Activated CD4-positive, alpha-beta T cell treated with anti-CD3 and anti-CD28 coated beads, Interleukin-2, amount 50 U/mL, for 4 hours (primary cell): ENCODE measurements at regions not wholly inside any gene's neighbourhood (a gene's known extent, or its start where the extent isn't known, plus 50 kb on each side); places are given as distances from the start of the nearest gene placed in this dataset.
"Not testable (repeated sequence)": the region's sequence is repeated elsewhere in the genome, so short reads cannot be mapped to it uniquely, and the experiment has no call there.

Source experiments
- DNase-seq, 2 experiments: peaks; one replicate each; pipeline ENCODE4 v3.0.0-alpha.2; 2020

- no peak for DNase-seq
These were observed 1097.3 kb upstream of the EPHA6 start for GRCh38 chr3:95717048-95717447.

GRCh38 chr3:95718168-95718567 is 1096.2 kb upstream of the EPHA6 start:
- no peak for DNase-seq

GRCh38 chr3:95719481-95719880 is 1094.9 kb upstream of the EPHA6 start:
- no peak for DNase-seq

- no peak for DNase-seq
These were observed 1092.5 kb upstream of the EPHA6 start for GRCh38 chr3:95721938-95722337.

- no peak for DNase-seq
These were observed 1088.6 kb upstream of the EPHA6 start for GRCh38 chr3:95725770-95726169.

GRCh38 chr3:95731753-95732152 is 1082.6 kb upstream of the EPHA6 start:
- no peak for DNase-seq

GRCh38 chr3:95733336-95733735 is 1081.1 kb upstream of the EPHA6 start:
- DNase-seq = no peak

- DNase-seq = no peak
These were observed 1076.3 kb upstream of the EPHA6 start for GRCh38 chr3:95738045-95738444.

GRCh38 chr3:95744896-95745295 is 1069.5 kb upstream of the EPHA6 start:
- DNase-seq = not testable (repeated sequence)

GRCh38 chr3:95750097-95750496 is 1064.3 kb upstream of the EPHA6 start:
- no peak for DNase-seq

GRCh38 chr3:95751509-95751908 is 1062.9 kb upstream of the EPHA6 start:
- no peak for DNase-seq

GRCh38 chr3:95752199-95752598 is 1062.2 kb upstream of the EPHA6 start:
- no peak for DNase-seq

- no peak for DNase-seq
These were observed 1055.7 kb upstream of the EPHA6 start for GRCh38 chr3:95758707-95759106.

GRCh38 chr3:95759614-95760301 is 1054.6 kb upstream of the EPHA6 start:
- no peak for DNase-seq

- no peak for DNase-seq
These were observed 1038.8 kb upstream of the EPHA6 start for GRCh38 chr3:95775486-95776094.

GRCh38 chr3:95781598-95781997 is 1032.8 kb upstream of the EPHA6 start:
- DNase-seq = no peak

- DNase-seq = no peak
These were observed 1025.3 kb upstream of the EPHA6 start for GRCh38 chr3:95789111-95789510.

GRCh38 chr3:95797081-95797480 is 1017.3 kb upstream of the EPHA6 start:
- DNase-seq = no peak

GRCh38 chr3:95798628-95799027 is 1015.8 kb upstream of the EPHA6 start:
- no peak for DNase-seq

GRCh38 chr3:95810462-95810861 is 1003.9 kb upstream of the EPHA6 start:
- DNase-seq = no peak

GRCh38 chr3:95813244-95813643 is 1001.1 kb upstream of the EPHA6 start:
- no peak for DNase-seq

- DNase-seq = no peak
These were observed 998.6 kb upstream of the EPHA6 start for GRCh38 chr3:95815828-95816227.

- no peak for DNase-seq
These were observed 988.0 kb upstream of the EPHA6 start for GRCh38 chr3:95826419-95826818.

- no peak for DNase-seq
These were observed 982.2 kb upstream of the EPHA6 start for GRCh38 chr3:95832146-95832545.

GRCh38 chr3:95860628-95861027 is 953.8 kb upstream of the EPHA6 start:
- not testable (repeated sequence) for DNase-seq
